ENCODE measurements at regions not wholly inside any gene's neighbourhood (a gene's known extent, or its start where the extent isn't known, plus 50 kb on each side); places are given as distances from the start of the nearest gene placed in this dataset.

DNA sequence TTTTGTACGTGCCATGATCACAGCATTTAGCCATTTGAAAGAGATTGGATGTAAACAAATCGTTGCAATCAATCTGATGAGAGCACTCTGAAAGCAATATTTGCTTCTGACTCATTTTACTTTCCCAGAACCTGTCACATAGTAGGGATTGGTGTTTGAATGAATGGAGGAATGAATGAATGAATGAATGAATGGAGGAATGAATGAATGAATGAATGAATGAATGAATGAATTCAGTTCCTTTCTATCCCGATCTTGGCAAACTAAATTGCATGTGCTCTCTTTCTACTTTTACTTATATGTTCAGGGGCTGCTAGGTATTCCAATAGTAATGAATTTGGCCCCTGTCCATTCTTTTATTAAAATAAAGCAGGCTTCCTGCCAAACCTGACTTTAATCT lies 1091.7 kb upstream of the CELF2 start:
- H3K4me2 ChIP-seq (ENCODE audit: insufficient read depth, low read length) = no peak overlapping the region
- H3K9me1 ChIP-seq (replicated peaks; ENCODE audit: control insufficient read depth, extremely low read depth, insufficient read depth, low read length) = no peaks in the 10 kb centered on the region
- no peak overlapping the region for H2AFZ ChIP-seq (ENCODE audit: low read depth, low read length)
- no peaks in the 10 kb centered on the region for H3K9me3 ChIP-seq (replicated peaks; ENCODE audit: control insufficient read depth, insufficient read depth, low read length)
- H4K20me1 ChIP-seq (replicated peaks; ENCODE audit: control insufficient read depth, extremely low read depth, insufficient read depth, low read length) = no peaks in the 10 kb centered on the region
- dilution Hi-C loops (cut with MboI; ENCODE audit: extremely low pct_ligation_motif_present, low sequenced_read_pairs) (no loop called here), intact Hi-C loops (cut with micrococcal nuclease) (no loop called here)
- no peak for TF ChIP-seq EZH2 (IDR thresholded peaks at IDR 0.05; ENCODE audit: borderline replicate concordance, low read depth, low read length, severe bottlenecking)
- TF ChIP-seq POLR2A (IDR thresholded peaks at IDR 0.05; ENCODE audit: low read depth, low read length) = no peak
- no peak for TF ChIP-seq JUN (IDR thresholded peaks at IDR 0.05; ENCODE audit: borderline replicate concordance, insufficient read depth, insufficient read length, low read depth)
- TF ChIP-seq, protein P1, sequence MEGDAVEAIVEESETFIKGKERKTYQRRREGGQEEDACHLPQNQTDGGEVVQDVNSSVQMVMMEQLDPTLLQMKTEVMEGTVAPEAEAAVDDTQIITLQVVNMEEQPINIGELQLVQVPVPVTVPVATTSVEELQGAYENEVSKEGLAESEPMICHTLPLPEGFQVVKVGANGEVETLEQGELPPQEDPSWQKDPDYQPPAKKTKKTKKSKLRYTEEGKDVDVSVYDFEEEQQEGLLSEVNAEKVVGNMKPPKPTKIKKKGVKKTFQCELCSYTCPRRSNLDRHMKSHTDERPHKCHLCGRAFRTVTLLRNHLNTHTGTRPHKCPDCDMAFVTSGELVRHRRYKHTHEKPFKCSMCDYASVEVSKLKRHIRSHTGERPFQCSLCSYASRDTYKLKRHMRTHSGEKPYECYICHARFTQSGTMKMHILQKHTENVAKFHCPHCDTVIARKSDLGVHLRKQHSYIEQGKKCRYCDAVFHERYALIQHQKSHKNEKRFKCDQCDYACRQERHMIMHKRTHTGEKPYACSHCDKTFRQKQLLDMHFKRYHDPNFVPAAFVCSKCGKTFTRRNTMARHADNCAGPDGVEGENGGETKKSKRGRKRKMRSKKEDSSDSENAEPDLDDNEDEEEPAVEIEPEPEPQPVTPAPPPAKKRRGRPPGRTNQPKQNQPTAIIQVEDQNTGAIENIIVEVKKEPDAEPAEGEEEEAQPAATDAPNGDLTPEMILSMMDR (IDR thresholded peaks at IDR 0.05; ENCODE audit: extremely low read depth in 1 of 2, insufficient read depth in 1 of 2, low read depth in 1 of 2, low read length in 2 of 2) = no peak
- TF ChIP-seq, protein P2, sequence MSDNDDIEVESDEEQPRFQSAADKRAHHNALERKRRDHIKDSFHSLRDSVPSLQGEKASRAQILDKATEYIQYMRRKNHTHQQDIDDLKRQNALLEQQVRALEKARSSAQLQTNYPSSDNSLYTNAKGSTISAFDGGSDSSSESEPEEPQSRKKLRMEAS (IDR thresholded peaks at IDR 0.05; ENCODE audit: insufficient read depth, insufficient read length) = no peak
- TF ChIP-seq MYC (IDR thresholded peaks at IDR 0.05; ENCODE audit: low read depth, low read length) = no peak
- TF ChIP-seq GATA2 (IDR thresholded peaks at IDR 0.05; ENCODE audit: insufficient read depth, insufficient read length, low read depth, low read length) = no peak
- TF ChIP-seq POLR2AphosphoS5 (IDR thresholded peaks at IDR 0.05; ENCODE audit: insufficient read depth, low read depth, low read length) = no peak
- no peak for TF ChIP-seq FOS (IDR thresholded peaks at IDR 0.05; ENCODE audit: borderline replicate concordance, insufficient read depth, low read length)
- H3K36me3 ChIP-seq (ENCODE audit: control insufficient read depth in 2 of 2, extremely low read depth in 1 of 2, insufficient read depth in 2 of 2, low read length in 2 of 2) = no peaks in the 10 kb centered on the region
- H3K27ac ChIP-seq (ENCODE audit: insufficient read depth, low read depth, low read length) = no peak overlapping the region
- H3K9ac ChIP-seq (replicated peaks; ENCODE audit: extremely low read depth, insufficient read depth, low read length) = no peak overlapping the region
- no peak for DNase-seq (ENCODE audit: low read depth, low spot score)
- no TSS peak for BruUV-seq (replicated peaks)
- H3K79me2 ChIP-seq (ENCODE audit: control insufficient read depth, insufficient read depth, low read length) = no peaks in the 10 kb centered on the region
- CTCF ChIA-PET = no interaction called here
- H3K4me1 ChIP-seq (ENCODE audit: control insufficient read depth, extremely low read depth, insufficient read depth, low read length) = no peaks in the 10 kb centered on the region
- FAIRE-seq = no peak
- POLR2A ChIA-PET = no interaction called here
- no peaks in the 10 kb centered on the region for H3K27me3 ChIP-seq (ENCODE audit: control insufficient read depth in 2 of 2, insufficient read depth in 2 of 2, low read length in 2 of 2)
- no peak overlapping the region for H3K4me3 ChIP-seq (replicated peaks in 1 of 3; ENCODE audit: insufficient read depth in 1 of 3, low read depth in 1 of 3, low read length in 3 of 3)

Data from endothelial cell of umbilical vein (primary cell).